Progenitor cell of endocrine pancreas (in vitro differentiated cells): ENCODE measurements at regions not wholly inside any gene's neighbourhood (a gene's known extent, or its start where the extent isn't known, plus 50 kb on each side); places are given as distances from the start of the nearest gene placed in this dataset.
"Not testable (repeated sequence)": the region's sequence is repeated elsewhere in the genome, so short reads cannot be mapped to it uniquely, and the experiment has no call there.

Experiments
- DNase-seq: peaks from one replicate; pipeline ENCODE4 v3.0.0; 2021; ENCODE audit warnings: low spot score; ENCODE audit not compliant: unreplicated experiment
- H3K27ac Mint-ChIP-seq: 2 replicates; pipeline ENCODE4 v1.8.0; 2021; ENCODE audit warnings: mild to moderate bottlenecking, moderate library complexity, mixed read lengths
- H3K27me3 Mint-ChIP-seq: 2 replicates; pipeline ENCODE4 v1.8.0; 2021; ENCODE audit warnings: mixed read lengths
- H3K36me3 Mint-ChIP-seq: 2 replicates; pipeline ENCODE4 v1.8.0; 2022; ENCODE audit warnings: mixed read lengths; ENCODE audit not compliant: insufficient read depth
- H3K4me1 Mint-ChIP-seq: 2 replicates; pipeline ENCODE4 v1.8.0; 2021; ENCODE audit warnings: low read depth, mixed read lengths
- H3K4me3 Mint-ChIP-seq: 2 replicates; pipeline ENCODE4 v1.8.0; 2021; ENCODE audit warnings: low read depth, mild to moderate bottlenecking, moderate library complexity, mixed read lengths
- H3K9me3 Mint-ChIP-seq: 2 replicates; pipeline ENCODE4 v1.8.0; 2021; ENCODE audit warnings: low read depth, mixed read lengths
- CTCF ChIP-seq: fragments of 200-600 bp; sonication (generic); IDR thresholded peaks from one replicate; pipeline ENCODE4 v1.5.0; 2021; ENCODE audit warnings: antibody characterized with exemption, mild to moderate bottlenecking; ENCODE audit not compliant: unreplicated experiment

GRCh38 chr10:78664929-78665553 lies 403.7 kb upstream of the ZMIZ1 start:
- TF ChIP-seq CTCF = peak; percentile 54
- no peaks in the 10 kb centered on the region for H3K27me3 Mint-ChIP-seq
- no peak overlapping the region for H3K27ac Mint-ChIP-seq
- DNase-seq = no peak
- peaks cover 16% of the 10 kb centered on the region for H3K9me3 Mint-ChIP-seq
- H3K4me3 Mint-ChIP-seq = no peak overlapping the region
- H3K4me1 Mint-ChIP-seq = peaks cover 3% of the 10 kb centered on the region
- peaks cover 2% of the 10 kb centered on the region for H3K36me3 Mint-ChIP-seq

- H3K27ac Mint-ChIP-seq = no peak overlapping the region
Observed at GRCh38 chr10:78672918-78673317, 395.8 kb upstream of the ZMIZ1 start.

GRCh38 chr10:78681141-78681540 lies 387.6 kb upstream of the ZMIZ1 start:
- H3K27ac Mint-ChIP-seq, H3K4me1 Mint-ChIP-seq, H3K9me3 Mint-ChIP-seq, H3K36me3 Mint-ChIP-seq, H3K4me3 Mint-ChIP-seq, H3K27me3 Mint-ChIP-seq, DNase-seq: not testable (repeated sequence)

More at GRCh38 chr10:78672918-78673317, 395.8 kb upstream of the ZMIZ1 start:
- Mint-ChIP-seq H3K4me1 (peaks cover 14% of the 10 kb centered on the region), H3K36me3 (no peaks in the 10 kb centered on the region), H3K27me3 (no peaks in the 10 kb centered on the region), H3K4me3 (no peak overlapping the region), H3K9me3 (peaks cover 4% of the 10 kb centered on the region)
- no peak for DNase-seq
- no peak for TF ChIP-seq CTCF

GRCh38 chr10:78681986-78682385 lies 386.8 kb upstream of the ZMIZ1 start:
- H3K4me3 Mint-ChIP-seq, H3K9me3 Mint-ChIP-seq, DNase-seq, H3K36me3 Mint-ChIP-seq, H3K27ac Mint-ChIP-seq, H3K27me3 Mint-ChIP-seq: not testable (repeated sequence)
- H3K4me1 Mint-ChIP-seq = peaks cover 12% of the 10 kb centered on the region

GRCh38 chr10:78684947-78685346 lies 383.8 kb upstream of the ZMIZ1 start:
- TF ChIP-seq CTCF = no peak
- peaks cover 9% of the 10 kb centered on the region for H3K9me3 Mint-ChIP-seq

GRCh38 chr10:78685466-78686103 lies 383.2 kb upstream of the ZMIZ1 start:
- Mint-ChIP-seq H3K4me3 (no peak overlapping the region), H3K27ac (no peak overlapping the region), H3K36me3 (peaks cover 4% of the 10 kb centered on the region), H3K27me3 (no peaks in the 10 kb centered on the region), H3K9me3 (peaks cover 9% of the 10 kb centered on the region), H3K4me1 (peaks cover 18% of the 10 kb centered on the region)
- TF ChIP-seq CTCF = no peak
- no peak for DNase-seq

More at GRCh38 chr10:78684947-78685346, 383.8 kb upstream of the ZMIZ1 start:
- Mint-ChIP-seq H3K4me3 (no peak overlapping the region), H3K27me3 (no peaks in the 10 kb centered on the region), H3K27ac (no peak overlapping the region), H3K36me3 (peaks cover 4% of the 10 kb centered on the region), H3K4me1 (peaks cover 18% of the 10 kb centered on the region)
- no peak for DNase-seq
